ENCODE measurements at regions not wholly inside any gene's neighbourhood (a gene's known extent, or its start where the extent isn't known, plus 50 kb on each side); places are given as distances from the start of the nearest gene placed in this dataset.
"Not testable (repeated sequence)": the region's sequence is repeated elsewhere in the genome, so short reads cannot be mapped to it uniquely, and the experiment has no call there.

GRCh38 chr14:106051796-106052195 lies 525.4 kb downstream of the TMEM121 start:
- WGBS, 2 donors, result 65 to 83% methylated on average over 2 of the region's 2 CpGs
- no peak overlapping the region for H3K27ac ChIP-seq
- TF ChIP-seq CTCF (IDR thresholded peaks at IDR 0.05), result no peak
- no peak for TF ChIP-seq POLR2A (IDR thresholded peaks at IDR 0.05)
- H3K4me1 ChIP-seq, result no peaks in the 10 kb centered on the region
- no peaks in the 10 kb centered on the region for H3K9me3 ChIP-seq
- no peak for DNase-seq
- no peaks in the 10 kb centered on the region for H3K36me3 ChIP-seq (ENCODE audit: low read depth, missing control alignments)
- no peak overlapping the region for H3K4me3 ChIP-seq
- H3K27me3 ChIP-seq, result no peaks in the 10 kb centered on the region
- intact Hi-C loops (cut with DNase I; ENCODE audit: low total_unique reads), result no loop called here

- intact Hi-C loops (cut with DNase I; ENCODE audit: low total_unique reads), result no loop called here
- H3K36me3 ChIP-seq (ENCODE audit: low read depth, missing control alignments), result no peaks in the 10 kb centered on the region
- no peak overlapping the region for H3K4me3 ChIP-seq
- no peak for DNase-seq
- no peaks in the 10 kb centered on the region for H3K4me1 ChIP-seq
- no peaks in the 10 kb centered on the region for H3K9me3 ChIP-seq
- H3K27ac ChIP-seq, result no peak overlapping the region
- 47 to 73% methylated on average over 6 of the region's 6 CpGs for WGBS, 2 donors
- TF ChIP-seq POLR2A (IDR thresholded peaks at IDR 0.05) (no peak), CTCF (IDR thresholded peaks at IDR 0.05) (no peak)
- no peaks in the 10 kb centered on the region for H3K27me3 ChIP-seq
These were observed 528.9 kb downstream of the TMEM121 start for GRCh38 chr14:106055289-106055688.

DNA sequence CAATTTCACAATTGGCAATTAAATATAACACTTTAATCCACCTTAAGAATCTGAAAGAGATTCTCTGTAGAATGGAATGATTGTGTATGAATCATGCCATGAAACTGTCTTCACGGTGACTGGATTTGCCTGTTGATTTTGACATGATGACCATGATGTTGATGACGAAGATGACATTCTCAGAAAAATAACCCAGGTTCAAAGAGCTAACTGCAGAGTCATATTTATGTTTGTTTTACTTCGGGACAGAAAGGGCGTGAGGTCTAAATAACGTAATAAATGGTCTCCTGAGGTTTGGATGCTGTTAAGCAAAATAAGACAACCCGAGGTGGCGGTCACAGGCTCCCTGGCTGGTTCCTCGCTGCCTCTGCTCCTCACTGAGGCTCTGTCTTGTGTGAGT lies 532.0 kb downstream of the TMEM121 start:
- DNase-seq, result no peak
- Histone ChIP-seq H3K27ac (no peak overlapping the region), H3K27me3 (no peaks in the 10 kb centered on the region), H3K9me3 (no peaks in the 10 kb centered on the region), H3K36me3 (ENCODE audit: low read depth, missing control alignments) (no peaks in the 10 kb centered on the region), H3K4me3 (no peak overlapping the region), H3K4me1 (no peaks in the 10 kb centered on the region)
- TF ChIP-seq POLR2A (IDR thresholded peaks at IDR 0.05) (no peak), CTCF (IDR thresholded peaks at IDR 0.05) (no peak)
- intact Hi-C loops (cut with DNase I; ENCODE audit: low total_unique reads), result no loop called here
- WGBS, 2 donors, result 62 to 75% methylated on average over 8 of the region's 8 CpGs

DNA sequence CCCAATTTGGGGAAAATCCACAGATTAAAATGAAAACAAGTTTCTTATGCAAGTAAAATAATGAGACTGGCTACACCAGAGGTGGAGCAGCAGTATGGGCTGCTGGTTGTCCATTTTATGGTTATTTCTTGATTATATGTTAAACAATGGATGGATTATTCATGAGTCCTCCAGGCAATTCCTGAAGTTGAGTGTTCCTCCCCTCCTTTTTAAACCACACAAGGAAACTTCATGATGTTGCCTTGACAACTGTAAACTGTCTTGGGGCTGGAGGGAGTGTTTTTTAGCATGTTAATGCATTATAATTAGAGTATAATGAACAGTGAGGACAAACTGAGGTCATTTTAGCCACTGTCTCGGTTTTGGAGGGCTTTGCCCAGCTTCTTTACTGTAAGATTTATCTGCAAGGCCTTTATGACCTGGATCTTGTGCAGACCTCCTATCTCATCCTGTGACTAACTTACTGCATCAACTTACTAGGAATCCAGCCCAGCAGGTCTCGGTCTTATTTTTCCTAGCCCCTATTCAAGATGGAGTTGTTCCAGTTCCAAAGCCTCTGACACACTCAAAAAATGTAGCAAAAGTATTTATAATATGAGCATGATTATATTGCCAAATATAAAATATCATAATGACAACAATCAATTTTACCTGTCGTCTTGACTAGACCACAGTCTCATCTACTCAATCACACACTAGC lies 534.0 kb downstream of the TMEM121 start:
- Histone ChIP-seq H3K27me3 (no peaks in the 10 kb centered on the region), H3K36me3 (ENCODE audit: low read depth, missing control alignments) (no peaks in the 10 kb centered on the region), H3K4me1 (no peaks in the 10 kb centered on the region), H3K4me3 (no peak overlapping the region), H3K27ac (no peak overlapping the region), H3K9me3 (no peaks in the 10 kb centered on the region)
- 65 to 67% methylated on average over 3 of the region's 3 CpGs for WGBS, 2 donors
- no peak for DNase-seq
- no peak for TF ChIP-seq POLR2A (IDR thresholded peaks at IDR 0.05)
- no peak for TF ChIP-seq CTCF (IDR thresholded peaks at IDR 0.05)
- intact Hi-C loops (cut with DNase I; ENCODE audit: low total_unique reads), result no loop called here

GRCh38 chr14:106061877-106062500 lies 535.6 kb downstream of the TMEM121 start:
- H3K36me3 ChIP-seq (ENCODE audit: low read depth, missing control alignments); H3K27ac ChIP-seq; H3K27me3 ChIP-seq; H3K9me3 ChIP-seq; intact Hi-C loops (cut with DNase I; ENCODE audit: low total_unique reads); H3K4me1 ChIP-seq; H3K4me3 ChIP-seq: not testable (repeated sequence)
- 36 to 41% methylated on average over 11 to 12 of the region's 12 CpGs for WGBS, 2 donors
- DNase-seq, result peak; percentile 28

Measured in testis (tissue), 2 donors.